HCT116 (cell line): ENCODE measurements at regions not wholly inside any gene's neighbourhood (a gene's known extent, or its start where the extent isn't known, plus 50 kb on each side); places are given as distances from the start of the nearest gene placed in this dataset.

Experiments
- ATAC-seq: fragments of 200-7000 bp; cut with Tn5 transposase; 2 replicates; pipeline ENCODE4 v1.9.1; 2020; ENCODE audit warnings: mild to moderate bottlenecking, moderate library complexity
- BruUV-seq: library from RNA; stranded (reverse); fragments of 400-500 nt; replicated peaks from 2 replicates; lab custom pipeline; 2021; lab: Mats Ljungman, UMichigan
- CTCF ChIA-PET: fragments of 300-600 bp; sonication (Branson Sonifier 250); formaldehyde crosslinking; loops from one replicate; lab custom pipeline; 2021; ENCODE audit warnings: antibody characterized with exemption; lab: Charles Lee
- POLR2A ChIA-PET: fragments of 300-600, 350-600 bp; sonication (Branson Sonifier 250); formaldehyde crosslinking; loops from one replicate; lab custom pipeline; 2021; ENCODE audit warnings: antibody characterized with exemption; lab: Charles Lee
- RAD21 ChIA-PET, 2 experiments: fragments of 300-600 bp; sonication (Branson Sonifier 250); formaldehyde crosslinking; loops; one replicate each; lab custom pipeline; 2023; ENCODE audit warnings: low total read pairs in 2 of 2; ENCODE audit not compliant: uncharacterized antibody in 2 of 2, unreplicated experiment in 2 of 2, low non-redundant PET in 1 of 2; lab: Charles Lee
- DNase-seq: peaks from one replicate; pipeline ENCODE4 v3.0.0-alpha.2; 2010; ENCODE audit warnings: low read depth, low spot score
- H2AFZ ChIP-seq: fragments of 200-600 bp; shearing (Covaris generic), sonication (generic); 2 replicates; pipeline ENCODE4 v1.6.1; 2017; ENCODE audit warnings: low read depth, mixed run types, mixed read lengths, antibody characterized with exemption, low read length; ENCODE audit not compliant: poor library complexity, severe bottlenecking
- H3K27ac ChIP-seq: 2 replicates; pipeline ENCODE4 v1.5.1; 2012; ENCODE audit warnings: low read depth, low read length
- H3K27me3 ChIP-seq: fragments of 200-600 bp; sonication (generic); 2 replicates; pipeline ENCODE4 v1.6.1; 2016; ENCODE audit warnings: mixed run types, low read length, mixed read lengths; ENCODE audit not compliant: insufficient read depth
- H3K36me3 ChIP-seq, 2 experiments: fragments of 200-500 bp in 1 of 2; fragments of 200-600 bp in 1 of 2; sonication (Bioruptor generic) in 1 of 2; sonication (generic) in 1 of 2; 2 replicates each; pipeline versions ENCODE4 v1.5.1 to v1.6.1; 2014 to 2016; ENCODE audit warnings: low read length in 2 of 2, inconsistent platforms in 1 of 2, mixed read lengths in 1 of 2, mixed run types in 1 of 2; ENCODE audit not compliant: insufficient read depth in 2 of 2, control insufficient read depth in 1 of 2
- H3K4me1 ChIP-seq, 2 experiments: fragments of 200-600 bp in 1 of 2; sonication (generic) in 1 of 2; 2 replicates each; pipeline versions ENCODE4 v1.5.1 to v1.6.1; 2012 to 2017; ENCODE audit warnings: low read length in 2 of 2, inconsistent platforms in 1 of 2, mild to moderate bottlenecking in 1 of 2, mixed read lengths in 1 of 2, mixed run types in 1 of 2, moderate library complexity in 1 of 2; ENCODE audit not compliant: insufficient read depth in 2 of 2, control insufficient read depth in 1 of 2
- H3K4me2 ChIP-seq: fragments of 200-600 bp; sonication (generic); 2 replicates; pipeline ENCODE4 v1.6.1; 2017; ENCODE audit warnings: mixed run types, low read length, mixed read lengths
- H3K4me3 ChIP-seq, 2 experiments: fragments of 200-600 bp in 1 of 2; sonication (generic) in 1 of 2; replicated peaks in 1 of 2; 2 replicates each; pipeline ENCODE4 v1.5.1; 2011 to 2016; ENCODE audit warnings: low read length in 2 of 2, control low read depth in 1 of 2, low read depth in 1 of 2, mild to moderate bottlenecking in 1 of 2, mixed read lengths in 1 of 2, mixed run types in 1 of 2
- H3K79me2 ChIP-seq: fragments of 200-600 bp; sonication (generic); 2 replicates; pipeline ENCODE4 v1.6.1; 2017; ENCODE audit warnings: mild to moderate bottlenecking, mixed run types, low read length, moderate library complexity, mixed read lengths; ENCODE audit not compliant: insufficient read depth
- H3K9ac ChIP-seq: fragments of 200-600 bp; sonication (generic); 2 replicates; pipeline ENCODE4 v1.6.1; 2016; ENCODE audit warnings: low read length, mixed read lengths
- H3K9me2 ChIP-seq: fragments of 200-600 bp; sonication (generic), shearing (Covaris generic); 2 replicates; pipeline ENCODE4 v1.6.1; 2017; ENCODE audit warnings: mixed run types, mild to moderate bottlenecking, moderate library complexity; ENCODE audit not compliant: insufficient read depth
- H3K9me3 ChIP-seq, 2 experiments: fragments of 200-500 bp in 1 of 2; fragments of 200-600 bp in 1 of 2; sonication (Bioruptor generic) in 1 of 2; sonication (generic) in 1 of 2; 2 replicates each; pipeline ENCODE4 v1.6.1; 2014 to 2017; ENCODE audit warnings: low read length in 2 of 2, mixed read lengths in 2 of 2, inconsistent platforms in 1 of 2, low read depth in 1 of 2, mild to moderate bottlenecking in 1 of 2, mixed run types in 1 of 2, moderate library complexity in 1 of 2; ENCODE audit not compliant: control insufficient read depth in 1 of 2, insufficient read depth in 1 of 2
- H4K20me1 ChIP-seq: fragments of 200-600 bp; sonication (generic), shearing (Covaris generic); 2 replicates; pipeline ENCODE4 v1.6.1; 2017; ENCODE audit warnings: mixed run types, mild to moderate bottlenecking, moderate library complexity; ENCODE audit not compliant: insufficient read depth
- CEBPB ChIP-seq: IDR thresholded peaks from 2 replicates; pipeline ENCODE4 v1.6.1; 2012; ENCODE audit warnings: low read depth
- EGR1 ChIP-seq: IDR thresholded peaks from 2 replicates; pipeline ENCODE4 v1.6.1; 2012; ENCODE audit warnings: low read depth
- ELF1 ChIP-seq: IDR thresholded peaks from 2 replicates; pipeline ENCODE4 v1.6.1; 2012; ENCODE audit warnings: low read depth, borderline replicate concordance
- FOSL1 ChIP-seq: IDR thresholded peaks from 2 replicates; pipeline ENCODE4 v1.6.1; 2012; ENCODE audit warnings: low read depth
- POLR2A ChIP-seq: IDR thresholded peaks from 2 replicates; pipeline ENCODE4 v1.7.0; 2011; ENCODE audit warnings: borderline replicate concordance; ENCODE audit not compliant: insufficient read depth, insufficient read length; ENCODE audit errors: extremely low read depth
- POLR2AphosphoS5 ChIP-seq: IDR thresholded peaks from 2 replicates; pipeline ENCODE4 v1.6.1; 2011; ENCODE audit warnings: mild to moderate bottlenecking, low read depth, low read length, moderate library complexity
- SIN3A ChIP-seq: IDR thresholded peaks from 2 replicates; pipeline ENCODE4 v1.6.1; 2012; ENCODE audit warnings: low read depth
- SP1 ChIP-seq: IDR thresholded peaks from 2 replicates; pipeline ENCODE4 v1.6.1; 2012; ENCODE audit warnings: low read depth
- SRF ChIP-seq: IDR thresholded peaks from 2 replicates; pipeline ENCODE4 v1.6.1; 2012; ENCODE audit warnings: low read depth
- YY1 ChIP-seq: IDR thresholded peaks from 2 replicates; pipeline ENCODE4 v1.6.1; 2011; ENCODE audit warnings: low read length, low read depth, moderate library complexity, mild to moderate bottlenecking; ENCODE audit not compliant: insufficient replicate concordance; ENCODE audit errors: extremely low read depth
- ZNF274 ChIP-seq: fragments of 200-500 bp; sonication (Bioruptor generic); IDR thresholded peaks from 2 replicates; pipeline ENCODE4 v1.6.1; 2014; ENCODE audit warnings: mild to moderate bottlenecking, low read depth, low read length, inconsistent platforms
- intact Hi-C: fragments of 100-400 bp; cut with micrococcal nuclease; formaldehyde crosslinking; loops from 2 replicates; pipeline ENCODE4 v1.10.0; 2022
- TF ChIP-seq, protein P1 (sequence below): IDR thresholded peaks from 2 replicates; pipeline ENCODE4 v1.6.1; 2012; ENCODE audit warnings: low read depth
- TF ChIP-seq, protein P2 (sequence below): IDR thresholded peaks from 2 replicates; pipeline ENCODE4 v1.6.1; 2012
- TF ChIP-seq, protein P3 (sequence below): IDR thresholded peaks from 2 replicates; pipeline ENCODE4 v1.6.1; 2011; ENCODE audit warnings: mild to moderate bottlenecking, low read length, moderate library complexity; ENCODE audit not compliant: insufficient replicate concordance; ENCODE audit errors: extremely low read depth

DNA sequence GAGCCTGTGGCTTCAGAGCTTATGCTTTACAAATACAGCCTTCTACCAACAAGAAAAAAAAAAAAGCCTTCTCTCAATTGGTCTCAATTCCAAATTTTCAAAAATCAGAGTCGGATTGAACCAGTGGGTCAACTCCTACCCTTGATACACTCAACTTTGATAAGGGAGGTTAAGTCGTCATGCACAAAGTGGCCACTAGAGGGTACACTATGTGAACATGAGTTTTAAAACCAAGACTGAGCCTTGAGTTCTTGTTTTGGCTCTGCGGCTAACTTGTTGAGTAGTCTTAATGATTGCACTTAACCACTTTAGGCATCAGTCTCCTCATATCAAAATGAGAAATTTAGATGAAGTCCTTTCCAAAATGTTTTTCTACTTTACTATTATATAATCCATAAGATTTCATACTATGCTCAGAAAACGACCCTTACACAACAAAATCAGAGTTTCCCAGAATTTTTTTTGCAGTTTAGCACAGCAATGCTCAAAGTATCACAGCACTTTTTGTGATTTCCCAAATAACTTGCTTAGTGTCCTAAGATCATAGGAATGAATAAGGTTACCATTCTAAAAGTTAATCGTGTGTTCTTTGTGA lies 92.9 kb upstream of the MTAP start (continued):
- TF ChIP-seq ELF1 (no peak), SP1 (peak; percentile 47; the same call in 1 of the 2 replicates), SRF (no peak), POLR2AphosphoS5 (no peak), POLR2A (no peak), ZNF274 (no peak), SIN3A (no peak), EGR1 (no peak)
- TF ChIP-seq, protein P1, sequence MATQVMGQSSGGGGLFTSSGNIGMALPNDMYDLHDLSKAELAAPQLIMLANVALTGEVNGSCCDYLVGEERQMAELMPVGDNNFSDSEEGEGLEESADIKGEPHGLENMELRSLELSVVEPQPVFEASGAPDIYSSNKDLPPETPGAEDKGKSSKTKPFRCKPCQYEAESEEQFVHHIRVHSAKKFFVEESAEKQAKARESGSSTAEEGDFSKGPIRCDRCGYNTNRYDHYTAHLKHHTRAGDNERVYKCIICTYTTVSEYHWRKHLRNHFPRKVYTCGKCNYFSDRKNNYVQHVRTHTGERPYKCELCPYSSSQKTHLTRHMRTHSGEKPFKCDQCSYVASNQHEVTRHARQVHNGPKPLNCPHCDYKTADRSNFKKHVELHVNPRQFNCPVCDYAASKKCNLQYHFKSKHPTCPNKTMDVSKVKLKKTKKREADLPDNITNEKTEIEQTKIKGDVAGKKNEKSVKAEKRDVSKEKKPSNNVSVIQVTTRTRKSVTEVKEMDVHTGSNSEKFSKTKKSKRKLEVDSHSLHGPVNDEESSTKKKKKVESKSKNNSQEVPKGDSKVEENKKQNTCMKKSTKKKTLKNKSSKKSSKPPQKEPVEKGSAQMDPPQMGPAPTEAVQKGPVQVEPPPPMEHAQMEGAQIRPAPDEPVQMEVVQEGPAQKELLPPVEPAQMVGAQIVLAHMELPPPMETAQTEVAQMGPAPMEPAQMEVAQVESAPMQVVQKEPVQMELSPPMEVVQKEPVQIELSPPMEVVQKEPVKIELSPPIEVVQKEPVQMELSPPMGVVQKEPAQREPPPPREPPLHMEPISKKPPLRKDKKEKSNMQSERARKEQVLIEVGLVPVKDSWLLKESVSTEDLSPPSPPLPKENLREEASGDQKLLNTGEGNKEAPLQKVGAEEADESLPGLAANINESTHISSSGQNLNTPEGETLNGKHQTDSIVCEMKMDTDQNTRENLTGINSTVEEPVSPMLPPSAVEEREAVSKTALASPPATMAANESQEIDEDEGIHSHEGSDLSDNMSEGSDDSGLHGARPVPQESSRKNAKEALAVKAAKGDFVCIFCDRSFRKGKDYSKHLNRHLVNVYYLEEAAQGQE, result no peak
- TF ChIP-seq, protein P2, sequence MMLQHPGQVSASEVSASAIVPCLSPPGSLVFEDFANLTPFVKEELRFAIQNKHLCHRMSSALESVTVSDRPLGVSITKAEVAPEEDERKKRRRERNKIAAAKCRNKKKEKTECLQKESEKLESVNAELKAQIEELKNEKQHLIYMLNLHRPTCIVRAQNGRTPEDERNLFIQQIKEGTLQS, result no peak

DNA sequence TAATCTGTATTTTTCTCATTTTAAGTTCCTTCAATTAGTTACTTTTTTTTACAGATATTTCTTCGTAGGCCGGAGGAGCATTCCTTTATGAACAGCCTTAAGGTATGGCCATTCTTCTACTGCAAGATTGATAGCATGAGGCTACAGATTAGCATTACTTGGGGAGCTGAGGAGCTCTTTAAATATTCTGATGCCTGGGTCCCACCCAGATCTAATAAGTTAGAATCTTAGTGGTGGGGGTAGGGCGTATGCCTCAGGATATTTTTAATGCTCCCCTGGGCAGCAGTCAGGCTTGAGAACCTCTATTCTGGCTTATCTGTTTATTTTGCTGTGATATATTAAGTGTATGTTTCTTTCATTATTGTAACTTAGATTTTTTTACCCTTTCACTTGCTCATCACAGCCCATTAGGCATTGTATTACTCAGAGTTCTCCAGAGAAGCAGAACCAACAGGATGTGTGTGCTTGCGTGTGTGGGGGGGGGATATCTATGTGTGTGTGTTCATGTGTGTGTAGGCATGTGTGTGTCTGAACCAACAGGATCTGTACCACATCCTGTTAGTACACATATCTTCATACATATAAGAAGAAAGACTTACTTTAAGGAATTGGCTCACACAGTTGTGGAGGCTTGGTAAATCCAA lies 91.8 kb upstream of the MTAP start:
- RAD21 ChIA-PET, result no interaction called here
- CTCF ChIA-PET, result interaction anchor here (1.2 to 1.4 kb wide), 2 partner anchors 71 to 78 kb away, joined by 3 read pairs; no protein-coding TSS in a partner anchor
- Histone ChIP-seq H2AFZ (no peak overlapping the region), H3K4me2 (peak overlapping the region; percentile 54), H3K27me3 (no peaks in the 10 kb centered on the region), H3K4me3 (0 out of 4 replicates have a peak overlapping the region, but pooled peaks of 1 of the 2 experiments have one; percentile 12), H3K9me2 (no peaks in the 10 kb centered on the region), H4K20me1 (no peaks in the 10 kb centered on the region), H3K79me2 (peaks cover 15% of the 10 kb centered on the region; the same call in 1 of the 2 replicates), H3K9ac (peak overlapping the region; percentile 43), H3K36me3 (no peaks in the 10 kb centered on the region), H3K27ac (peak overlapping the region; percentile 95), H3K9me3 (no peaks in the 10 kb centered on the region), H3K4me1 (peaks cover 75 to 77% of the 10 kb centered on the region in 2 experiments)
- POLR2A ChIA-PET, result interaction anchor here (0.9 to 1.9 kb wide), 2 partner anchors 68 to 78 kb away, joined by 3 to 5 read pairs; no protein-coding TSS in a partner anchor
- no TSS peak for BruUV-seq
- DNase-seq (no peak), ATAC-seq (peak; percentile 37)
- intact Hi-C loops, result no loop called here
- TF ChIP-seq, protein P3, sequence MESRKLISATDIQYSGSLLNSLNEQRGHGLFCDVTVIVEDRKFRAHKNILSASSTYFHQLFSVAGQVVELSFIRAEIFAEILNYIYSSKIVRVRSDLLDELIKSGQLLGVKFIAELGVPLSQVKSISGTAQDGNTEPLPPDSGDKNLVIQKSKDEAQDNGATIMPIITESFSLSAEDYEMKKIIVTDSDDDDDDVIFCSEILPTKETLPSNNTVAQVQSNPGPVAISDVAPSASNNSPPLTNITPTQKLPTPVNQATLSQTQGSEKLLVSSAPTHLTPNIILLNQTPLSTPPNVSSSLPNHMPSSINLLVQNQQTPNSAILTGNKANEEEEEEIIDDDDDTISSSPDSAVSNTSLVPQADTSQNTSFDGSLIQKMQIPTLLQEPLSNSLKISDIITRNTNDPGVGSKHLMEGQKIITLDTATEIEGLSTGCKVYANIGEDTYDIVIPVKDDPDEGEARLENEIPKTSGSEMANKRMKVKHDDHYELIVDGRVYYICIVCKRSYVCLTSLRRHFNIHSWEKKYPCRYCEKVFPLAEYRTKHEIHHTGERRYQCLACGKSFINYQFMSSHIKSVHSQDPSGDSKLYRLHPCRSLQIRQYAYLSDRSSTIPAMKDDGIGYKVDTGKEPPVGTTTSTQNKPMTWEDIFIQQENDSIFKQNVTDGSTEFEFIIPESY, result no peak
- TF ChIP-seq YY1 (no peak), FOSL1 (peak; percentile 13; the same call in 1 of the 2 replicates), CEBPB (no peak)
